ENCODE measurements at regions not wholly inside any gene's neighbourhood (a gene's known extent, or its start where the extent isn't known, plus 50 kb on each side); places are given as distances from the start of the nearest gene placed in this dataset.

DNA sequence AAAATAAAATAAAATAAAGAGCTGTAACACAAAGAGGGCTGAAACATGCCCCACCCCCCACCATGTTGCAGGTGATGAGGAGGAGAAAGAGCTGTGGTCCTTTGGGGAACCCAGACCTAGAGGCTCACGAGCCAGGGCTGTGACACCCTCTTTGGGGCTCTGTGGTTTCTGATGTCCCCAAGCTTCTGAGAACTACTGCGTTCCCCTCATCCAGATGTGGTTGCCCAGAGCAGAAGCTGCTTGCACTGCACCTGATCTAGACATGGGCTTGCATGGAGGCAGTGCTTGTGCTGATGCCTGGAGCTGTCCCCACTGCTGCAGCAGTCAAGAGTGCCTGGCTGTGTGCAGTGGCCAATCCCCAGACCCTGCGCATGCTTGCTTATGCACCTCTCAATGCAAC, 687.9 kb upstream of the ACVR2A start:
- Histone ChIP-seq H3K27ac (ENCODE audit: low read depth in 1 of 2, low read length in 2 of 2) (no peak overlapping the region), H3K36me3 (ENCODE audit: insufficient read depth, low read length) (no peaks in the 10 kb centered on the region), H3K9me3 (ENCODE audit: control insufficient read depth in 1 of 2, insufficient read depth in 1 of 2, low read length in 2 of 2) (peaks cover 0 to 3% of the 10 kb centered on the region in 2 experiments), H3K27me3 (ENCODE audit: control insufficient read depth in 1 of 2, insufficient read depth in 2 of 2, low read length in 2 of 2) (no peaks in the 10 kb centered on the region), H3K4me3 (ENCODE audit: low read length) (no peak overlapping the region), H3K4me1 (ENCODE audit: insufficient read depth, low read length) (no peaks in the 10 kb centered on the region)
- Mint-ChIP-seq H3K36me3 (ENCODE audit: low read depth) (no peaks in the 10 kb centered on the region), H3K4me3 (no peak overlapping the region), H3K4me1 (ENCODE audit: low read depth) (no peaks in the 10 kb centered on the region), H3K27me3 (no peaks in the 10 kb centered on the region), H3K9me3 (no peaks in the 10 kb centered on the region), H3K27ac (no peak overlapping the region)
- POLR2A ChIA-PET, result no interaction called here
- intact Hi-C loops (cut with DNase I, micrococcal nuclease), result no loop called here
- CTCF ChIA-PET, result no interaction called here
- TF ChIP-seq, protein P1, sequence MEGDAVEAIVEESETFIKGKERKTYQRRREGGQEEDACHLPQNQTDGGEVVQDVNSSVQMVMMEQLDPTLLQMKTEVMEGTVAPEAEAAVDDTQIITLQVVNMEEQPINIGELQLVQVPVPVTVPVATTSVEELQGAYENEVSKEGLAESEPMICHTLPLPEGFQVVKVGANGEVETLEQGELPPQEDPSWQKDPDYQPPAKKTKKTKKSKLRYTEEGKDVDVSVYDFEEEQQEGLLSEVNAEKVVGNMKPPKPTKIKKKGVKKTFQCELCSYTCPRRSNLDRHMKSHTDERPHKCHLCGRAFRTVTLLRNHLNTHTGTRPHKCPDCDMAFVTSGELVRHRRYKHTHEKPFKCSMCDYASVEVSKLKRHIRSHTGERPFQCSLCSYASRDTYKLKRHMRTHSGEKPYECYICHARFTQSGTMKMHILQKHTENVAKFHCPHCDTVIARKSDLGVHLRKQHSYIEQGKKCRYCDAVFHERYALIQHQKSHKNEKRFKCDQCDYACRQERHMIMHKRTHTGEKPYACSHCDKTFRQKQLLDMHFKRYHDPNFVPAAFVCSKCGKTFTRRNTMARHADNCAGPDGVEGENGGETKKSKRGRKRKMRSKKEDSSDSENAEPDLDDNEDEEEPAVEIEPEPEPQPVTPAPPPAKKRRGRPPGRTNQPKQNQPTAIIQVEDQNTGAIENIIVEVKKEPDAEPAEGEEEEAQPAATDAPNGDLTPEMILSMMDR (IDR thresholded peaks at IDR 0.05), result no peak
- no peak for ATAC-seq (ENCODE audit: poor library complexity)
- DNase-seq, result no peak

- Mint-ChIP-seq H3K4me3 (no peak overlapping the region), H3K27ac (no peak overlapping the region), H3K4me1 (ENCODE audit: low read depth) (no peaks in the 10 kb centered on the region), H3K27me3 (no peaks in the 10 kb centered on the region), H3K9me3 (no peaks in the 10 kb centered on the region), H3K36me3 (ENCODE audit: low read depth) (no peaks in the 10 kb centered on the region)
- Histone ChIP-seq H3K4me3 (ENCODE audit: low read length) (no peak overlapping the region), H3K27ac (ENCODE audit: low read depth in 1 of 2, low read length in 2 of 2) (no peak overlapping the region), H3K9me3 (ENCODE audit: control insufficient read depth in 1 of 2, insufficient read depth in 1 of 2, low read length in 2 of 2) (peaks cover 0 to 10% of the 10 kb centered on the region in 2 experiments), H3K4me1 (ENCODE audit: insufficient read depth, low read length) (no peaks in the 10 kb centered on the region), H3K27me3 (ENCODE audit: control insufficient read depth in 1 of 2, insufficient read depth in 2 of 2, low read length in 2 of 2) (no peaks in the 10 kb centered on the region), H3K36me3 (ENCODE audit: insufficient read depth, low read length) (no peaks in the 10 kb centered on the region)
- ATAC-seq (ENCODE audit: poor library complexity) (no peak), DNase-seq (peak in 1 of 14 experiments; percentile 7)
- TF ChIP-seq, protein P1 (IDR thresholded peaks at IDR 0.05), result no peak
- CTCF ChIA-PET, result no interaction called here
- intact Hi-C loops (cut with DNase I, micrococcal nuclease), result no loop called here
- POLR2A ChIA-PET, result no interaction called here
Measured at GRCh38 chr2:147150241-147150635, 694.6 kb upstream of the ACVR2A start.

DNA sequence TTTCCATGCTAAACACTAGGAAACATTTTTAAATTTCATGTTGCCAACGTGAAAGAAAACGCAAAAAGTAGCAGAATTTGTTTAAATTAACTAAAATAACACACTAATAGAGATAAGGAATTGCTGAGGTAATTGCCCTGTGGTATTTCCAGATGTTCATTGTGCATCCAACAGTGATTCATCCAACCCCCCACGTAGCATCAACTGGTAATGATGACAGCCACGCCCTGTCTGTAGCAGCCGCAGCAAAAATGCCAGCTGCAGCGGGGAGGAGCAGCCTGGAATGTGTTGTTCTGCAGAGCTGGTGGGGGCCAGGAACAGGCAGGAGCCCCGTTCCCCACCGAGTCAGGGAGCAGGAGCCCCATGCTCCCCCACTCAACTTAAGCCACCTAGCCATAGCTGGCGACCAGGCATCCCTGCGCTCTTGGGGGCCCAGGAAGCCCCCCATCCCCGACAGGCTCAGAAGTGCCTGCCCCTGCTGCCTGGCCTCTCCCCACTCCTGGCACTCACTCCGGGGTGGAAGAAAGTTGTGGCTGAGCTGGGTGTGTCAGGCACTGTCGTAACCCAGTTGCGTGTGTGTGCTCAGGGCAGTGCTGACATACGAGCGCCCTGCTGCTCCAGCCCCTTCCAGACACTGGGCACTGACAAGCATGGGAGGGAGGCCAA, 695.1 kb upstream of the ACVR2A start:
- POLR2A ChIA-PET, result no interaction called here

More for the DNA sequence above, 695.1 kb upstream of the ACVR2A start:
- no peaks in the 10 kb centered on the region for H3K9me3 Mint-ChIP-seq
- TF ChIP-seq, protein P1 (IDR thresholded peaks at IDR 0.05), result no peak
- no peaks in the 10 kb centered on the region for H3K27me3 Mint-ChIP-seq
- Histone ChIP-seq H3K36me3 (ENCODE audit: insufficient read depth, low read length) (no peaks in the 10 kb centered on the region), H3K4me3 (ENCODE audit: low read length) (no peak overlapping the region), H3K27me3 (ENCODE audit: control insufficient read depth in 1 of 2, insufficient read depth in 2 of 2, low read length in 2 of 2) (no peaks in the 10 kb centered on the region), H3K9me3 (ENCODE audit: control insufficient read depth in 1 of 2, insufficient read depth in 1 of 2, low read length in 2 of 2) (peaks cover 0 to 10% of the 10 kb centered on the region in 2 experiments), H3K4me1 (ENCODE audit: insufficient read depth, low read length) (no peaks in the 10 kb centered on the region), H3K27ac (ENCODE audit: low read depth in 1 of 2, low read length in 2 of 2) (no peak overlapping the region)
- no peak overlapping the region for H3K4me3 Mint-ChIP-seq
- no peak overlapping the region for H3K27ac Mint-ChIP-seq
- no peaks in the 10 kb centered on the region for H3K4me1 Mint-ChIP-seq (ENCODE audit: low read depth)
- CTCF ChIA-PET, result no interaction called here
- no peak for ATAC-seq (ENCODE audit: poor library complexity)
- intact Hi-C loops (cut with DNase I, micrococcal nuclease), result no loop called here
- H3K36me3 Mint-ChIP-seq (ENCODE audit: low read depth), result no peaks in the 10 kb centered on the region
- DNase-seq, result no peak
